ENCODE measurements at regions not wholly inside any gene's neighbourhood (a gene's known extent, or its start where the extent isn't known, plus 50 kb on each side); places are given as distances from the start of the nearest gene placed in this dataset.

- TF ChIP-seq CTCF (conservative IDR thresholded peaks at IDR 0.05 in 1 of 2, IDR thresholded peaks at IDR 0.05 in 1 of 2; ENCODE audit: extremely low read depth in 1 of 2, insufficient read depth in 1 of 2, low read depth in 1 of 2, low read length in 2 of 2) (no peak), EZH2 (IDR thresholded peaks at IDR 0.05; ENCODE audit: borderline replicate concordance, low read length) (no peak)
Observed at GRCh38 chr5:19258686-19259085, 729.3 kb downstream of the CDH18 start.
